Frontal cortex (tissue), 3 donors: ENCODE measurements at regions not wholly inside any gene's neighbourhood (a gene's known extent, or its start where the extent isn't known, plus 50 kb on each side); places are given as distances from the start of the nearest gene placed in this dataset.
"Not testable (repeated sequence)": the region's sequence is repeated elsewhere in the genome, so short reads cannot be mapped to it uniquely, and the experiment has no call there.

Source experiments
- DNase-seq, 2 donors: peaks; one replicate each; pipeline ENCODE4 v3.0.0; 2012; ENCODE audit warnings: low spot score in 2 of 2
- FAIRE-seq: peaks from 2 replicates; lab custom pipeline; 2012; peaks lifted over from hg19 to GRCh38; lab: Jason Lieb, UNC
- donor health status: control.
- donor health status: control.
- donor health status: control.

DNA sequence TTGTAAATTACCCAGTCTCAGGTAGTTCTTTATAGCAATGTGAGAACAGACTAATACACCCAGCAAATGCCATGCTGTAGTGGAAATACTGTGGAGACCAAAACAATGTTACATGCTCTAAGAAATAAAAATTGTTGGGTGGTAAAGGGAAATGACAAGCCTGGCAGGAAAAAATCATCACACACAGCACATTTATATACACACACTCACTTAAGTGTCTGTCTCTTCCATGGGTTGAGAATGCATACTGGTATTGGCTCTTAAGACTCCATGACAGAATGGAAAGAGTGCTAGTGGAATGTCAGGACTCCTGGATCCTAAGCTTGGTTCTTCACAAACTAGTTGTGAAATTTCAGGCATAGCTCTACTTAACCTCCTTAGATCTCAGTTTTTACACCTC, 343.0 kb downstream of the CD83 start:
- DNase-seq = no peak
- no peak for FAIRE-seq

DNA sequence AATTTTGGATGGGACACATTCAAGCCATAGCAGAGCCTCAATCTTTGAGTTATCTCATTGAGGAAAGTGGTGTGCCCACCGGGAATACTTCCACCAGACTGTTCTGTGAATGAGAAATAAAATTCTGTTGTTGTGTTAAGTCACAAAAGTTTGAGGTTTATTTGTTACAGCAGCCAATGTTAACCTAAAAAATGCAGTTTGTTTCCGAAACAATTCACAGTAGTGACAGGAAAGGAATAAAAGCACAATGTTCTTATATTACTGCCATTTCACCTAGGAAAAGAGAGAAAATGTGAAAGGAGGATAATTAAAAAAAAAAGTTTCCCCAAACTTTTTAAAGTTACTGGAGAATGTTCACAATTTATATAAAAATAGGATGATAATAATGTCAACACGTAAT, 344.6 kb downstream of the CD83 start:
- FAIRE-seq (no peak), DNase-seq (no peak)

DNA sequence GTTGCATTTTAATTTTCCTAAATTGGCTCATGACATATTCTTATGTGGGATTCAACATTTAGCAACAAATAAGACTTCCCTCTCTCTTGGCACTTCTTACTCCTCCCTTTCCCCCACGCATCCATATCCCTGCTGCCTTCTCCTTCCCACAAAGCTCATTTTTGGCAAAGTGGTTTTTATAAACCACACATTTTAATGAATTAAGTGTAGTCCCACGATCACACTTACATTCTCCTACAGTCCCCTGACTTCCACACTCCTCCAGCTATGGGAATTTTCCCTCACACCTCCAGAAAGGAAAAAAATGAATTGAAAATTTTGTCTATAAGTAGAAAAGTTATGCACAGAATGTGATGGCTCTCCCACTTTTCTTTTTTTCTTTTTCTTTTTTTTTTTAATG, 345.0 kb downstream of the CD83 start:
- DNase-seq = no peak
- FAIRE-seq = no peak

DNA sequence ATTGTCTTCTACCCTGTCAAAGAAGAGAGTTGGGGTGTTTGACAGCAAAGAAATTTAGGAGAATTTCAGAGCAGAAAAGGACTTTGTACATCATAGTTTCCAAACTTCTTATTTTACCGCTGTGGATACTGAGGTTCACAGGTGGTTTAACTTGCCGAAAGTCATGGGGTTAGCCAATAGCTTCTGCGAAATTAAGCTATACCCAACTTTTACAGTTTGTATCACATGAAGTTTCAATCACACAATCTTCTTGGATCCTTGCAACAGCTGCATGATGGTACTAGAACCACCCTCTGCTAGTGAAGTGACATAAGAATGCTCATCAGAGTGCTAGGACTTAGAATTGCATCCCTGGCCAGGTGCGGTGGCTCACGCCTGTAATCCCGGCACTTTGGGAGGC, 345.5 kb downstream of the CD83 start:
- no peak for FAIRE-seq

DNA sequence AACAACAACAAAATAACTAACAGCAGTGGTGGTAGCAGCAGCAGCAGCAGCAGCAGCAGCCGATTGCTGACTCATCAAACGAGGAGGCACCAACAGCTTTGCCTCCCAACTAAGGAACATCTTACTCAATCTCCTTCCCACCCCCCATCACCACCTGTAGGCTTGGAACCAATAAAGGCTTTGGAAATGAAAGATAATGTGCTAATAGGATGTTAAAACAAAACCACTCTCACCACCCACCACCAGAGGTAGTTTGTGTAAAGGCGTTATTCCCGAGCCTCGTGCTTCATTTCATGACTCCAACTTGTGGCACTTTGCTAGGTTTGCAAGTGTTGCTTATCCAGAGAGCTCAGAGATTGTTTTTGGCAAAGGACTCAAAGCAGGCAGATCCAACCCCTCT, 346.5 kb downstream of the CD83 start:
- DNase-seq (no peak), FAIRE-seq (no peak)

More for the DNA sequence above, 345.5 kb downstream of the CD83 start:
- DNase-seq = no peak

DNA sequence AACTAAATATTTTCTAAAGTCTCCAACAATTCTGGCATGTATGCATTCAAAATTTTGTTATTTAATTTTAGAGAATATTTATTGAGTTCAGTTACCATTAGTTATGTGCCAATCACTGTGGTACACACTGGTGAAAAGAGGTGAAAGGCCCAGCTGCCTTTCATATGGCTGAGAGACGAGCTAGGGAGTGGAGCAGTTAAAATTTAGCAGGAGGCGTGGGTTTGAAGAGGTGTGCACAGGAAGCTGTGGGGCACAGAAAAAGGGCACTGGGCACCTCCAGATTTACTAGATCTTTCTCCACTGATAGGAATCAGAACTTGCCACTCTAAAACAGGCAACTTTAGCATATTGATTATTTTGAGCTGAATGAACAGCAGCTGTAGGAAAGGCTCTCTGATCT, 347.1 kb downstream of the CD83 start:
- DNase-seq (no peak), FAIRE-seq (no peak)

DNA sequence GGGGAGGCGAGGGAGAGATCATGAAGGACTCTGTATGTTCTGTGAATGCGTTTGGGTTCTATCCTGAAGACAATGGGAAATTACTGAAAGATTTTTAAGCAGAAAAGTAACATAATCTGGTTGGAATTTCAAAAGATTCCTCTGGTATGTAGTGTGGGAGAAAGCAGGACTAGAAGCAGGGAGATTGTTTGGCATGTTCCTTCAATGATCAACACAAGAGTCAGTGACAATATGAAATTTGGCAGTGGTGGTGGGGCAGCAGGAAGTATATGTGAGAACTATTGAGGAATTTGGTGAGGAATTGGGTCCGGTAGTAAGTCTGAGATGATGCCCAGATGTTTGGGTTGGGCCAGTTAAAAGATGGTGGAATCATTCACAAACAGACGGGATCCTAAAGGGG, 348.7 kb downstream of the CD83 start:
- DNase-seq (no peak), FAIRE-seq (no peak)

DNA sequence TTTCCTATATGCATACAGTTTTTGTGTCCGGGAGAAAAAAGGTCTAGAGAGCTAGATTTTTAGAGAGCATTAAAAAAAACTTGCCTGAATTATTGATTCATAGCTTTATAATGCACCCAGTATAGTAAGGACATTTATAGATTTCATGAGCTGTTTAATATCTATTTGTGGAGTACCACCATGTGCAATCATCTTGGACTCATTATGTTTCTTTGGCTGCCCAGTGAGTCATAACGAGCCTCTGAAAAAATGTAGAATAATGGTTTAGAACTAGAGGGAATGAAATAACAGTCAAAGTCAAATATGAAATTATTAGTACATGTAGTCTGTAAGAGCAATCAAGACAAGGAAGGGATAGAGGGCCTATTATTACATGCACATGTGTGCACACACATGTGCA, 350.0 kb downstream of the CD83 start:
- no peak for DNase-seq
- FAIRE-seq = no peak

DNA sequence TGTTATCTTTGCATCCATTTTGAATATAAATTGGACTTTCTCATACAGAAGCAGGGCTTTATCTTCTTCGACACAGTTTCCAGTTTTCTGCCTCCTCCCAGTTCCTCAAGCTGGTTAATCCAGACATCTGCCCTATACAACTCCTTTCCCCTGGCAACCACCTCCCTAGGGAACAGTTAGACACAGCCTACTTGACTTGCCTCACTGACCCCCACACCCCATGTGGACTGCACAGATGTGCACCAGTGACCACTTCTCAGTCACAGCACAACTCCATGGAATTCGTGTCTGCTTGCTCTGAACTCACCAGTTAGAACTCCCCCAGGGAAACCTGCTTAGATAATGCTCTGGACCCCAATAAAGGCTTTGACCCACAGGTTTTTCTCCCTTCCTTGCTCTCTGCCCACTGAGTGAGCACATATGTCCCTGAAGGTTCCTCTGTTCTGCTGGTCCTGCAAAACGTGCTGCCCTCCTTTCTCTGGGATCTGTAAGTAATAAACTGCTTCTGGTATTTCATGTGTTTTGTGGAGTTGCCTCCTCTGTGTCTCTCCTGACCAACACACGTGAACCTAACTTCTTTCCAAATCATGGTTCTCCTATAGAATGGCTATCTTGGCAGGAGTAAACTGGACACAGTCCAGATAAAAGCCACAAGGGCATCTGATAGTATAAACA, 351.2 kb downstream of the CD83 start:
- DNase-seq (no peak), FAIRE-seq (no peak)

DNA sequence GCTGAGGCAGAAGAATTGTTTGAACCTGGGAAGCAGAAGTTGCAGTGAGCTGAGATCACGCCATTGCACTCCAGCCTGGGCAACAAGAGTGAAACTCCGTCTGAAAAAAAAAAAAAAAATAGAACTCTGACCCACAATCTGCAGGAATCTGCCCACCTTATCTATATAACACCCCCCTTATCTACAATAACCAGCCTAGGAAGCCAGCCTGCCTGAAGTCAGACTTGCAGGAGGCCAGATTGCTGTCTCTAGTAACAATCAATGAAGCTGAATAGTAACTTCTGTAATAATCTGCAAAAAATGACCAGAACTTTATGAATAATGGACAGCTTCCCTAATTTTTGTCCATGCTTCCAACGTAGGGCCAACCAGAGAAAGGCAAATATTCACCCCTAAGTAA, 352.5 kb downstream of the CD83 start:
- FAIRE-seq (no peak), DNase-seq (no peak)

DNA sequence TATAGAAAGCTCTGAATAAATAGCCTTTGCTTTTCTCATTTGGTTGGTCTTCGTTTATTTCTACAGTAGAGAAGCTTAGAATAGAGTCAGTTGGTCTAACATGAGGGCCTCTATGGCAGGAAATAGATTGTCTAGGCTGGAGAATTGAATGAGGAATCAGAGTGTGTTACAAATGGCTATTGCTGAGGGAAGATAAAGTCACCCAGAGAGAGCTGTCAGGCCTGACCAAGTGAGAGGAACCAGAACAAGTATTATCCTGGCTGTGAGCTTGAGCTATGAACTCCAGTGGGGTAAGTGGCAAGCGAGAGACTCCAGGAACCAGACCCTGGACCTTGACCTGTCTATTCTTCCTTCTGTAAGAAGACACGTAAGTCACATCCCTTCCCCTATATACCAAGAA, 353.1 kb downstream of the CD83 start:
- FAIRE-seq (no peak), DNase-seq (no peak)

DNA sequence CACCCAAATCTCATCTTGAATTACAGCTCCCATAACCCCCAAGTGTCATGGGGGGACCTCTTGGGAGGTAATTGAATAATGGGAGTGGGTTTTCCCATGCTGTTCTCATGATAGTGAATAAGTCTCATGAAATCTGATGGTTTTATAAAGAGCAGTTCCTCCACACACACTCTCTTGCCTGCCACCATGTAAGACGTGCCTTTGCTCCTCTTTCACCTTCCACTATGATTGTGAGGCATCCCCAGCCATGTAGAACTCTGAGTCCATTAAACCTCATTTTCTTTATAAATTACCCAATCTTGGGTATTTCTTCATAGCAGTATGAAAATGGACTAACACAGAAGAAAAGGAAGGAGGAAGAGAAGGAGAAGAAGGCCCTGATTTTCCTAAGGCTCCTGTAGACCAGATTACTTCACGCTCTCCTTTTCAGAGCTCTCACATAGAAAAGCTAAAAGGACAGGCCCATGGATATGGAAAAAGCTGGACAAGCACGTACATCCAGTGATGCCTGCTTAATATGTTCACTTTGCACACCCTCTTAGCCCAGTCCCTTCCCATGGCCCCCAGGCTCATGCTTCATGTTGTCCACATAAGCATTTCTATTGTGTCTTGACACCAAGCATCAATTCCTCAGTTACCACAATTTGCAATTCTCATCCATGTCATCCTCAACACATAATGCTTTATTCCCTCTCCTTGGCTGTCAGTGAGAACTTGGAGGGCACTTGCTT, 354.8 kb downstream of the CD83 start:
- FAIRE-seq = no peak
- no peak for DNase-seq

DNA sequence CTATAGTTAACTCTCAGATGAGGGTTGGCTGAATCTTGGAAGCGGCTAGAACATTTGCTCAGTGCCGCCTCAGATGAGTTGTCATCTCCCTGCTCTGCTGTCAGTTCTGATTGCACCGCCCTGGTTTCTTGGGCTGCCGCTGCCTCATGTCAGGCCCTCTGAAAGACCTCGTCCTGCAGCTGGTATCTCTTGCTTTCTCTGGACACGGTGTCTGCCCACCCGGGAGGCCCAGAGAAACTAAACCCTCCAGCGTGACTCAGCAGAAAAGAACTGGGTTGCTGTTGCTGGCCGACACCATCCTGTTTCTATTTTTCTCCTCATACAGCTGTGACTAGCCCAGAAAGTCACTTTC, 355.4 kb downstream of the CD83 start:
- FAIRE-seq = no peak

DNA sequence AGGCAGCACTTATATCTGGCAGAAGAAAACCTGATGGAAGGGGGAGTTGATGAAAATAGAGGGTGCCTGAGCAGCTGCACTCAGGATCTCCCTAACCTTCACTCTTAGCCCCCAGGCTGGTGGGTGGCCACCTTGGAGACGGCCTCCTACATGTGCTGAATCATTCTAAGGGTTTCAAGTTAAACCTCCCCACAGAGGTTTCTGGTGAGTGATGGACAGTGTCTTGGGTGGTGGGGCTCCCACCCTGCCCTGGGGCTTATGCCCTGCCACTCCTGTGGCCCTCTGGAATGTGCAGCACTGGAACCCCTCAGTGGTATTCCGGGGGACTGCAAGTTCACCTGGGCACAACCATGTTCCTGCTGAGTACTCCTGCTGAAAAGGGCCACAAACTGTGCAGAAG, 357.2 kb downstream of the CD83 start:
- FAIRE-seq = no peak

More for the DNA sequence above, 355.4 kb downstream of the CD83 start:
- DNase-seq = no peak

DNA sequence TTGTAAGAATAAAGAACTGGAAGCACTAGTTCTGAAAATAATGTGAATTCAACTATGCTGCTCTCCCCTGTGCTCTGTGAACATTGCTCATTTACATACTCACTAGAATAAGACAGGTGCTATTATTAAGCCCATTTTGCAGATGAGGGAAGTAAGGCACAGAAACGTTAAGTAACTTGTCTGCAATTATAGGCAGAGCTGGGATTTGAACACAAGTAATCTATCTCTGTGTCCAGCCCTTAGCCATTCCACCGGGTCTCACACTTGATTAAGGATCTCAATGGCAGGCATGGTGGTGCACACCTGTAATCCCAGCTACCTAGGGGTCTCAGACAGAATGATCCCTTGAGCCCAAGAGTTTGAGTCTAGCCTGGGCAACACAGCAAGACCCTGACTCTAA, 357.7 kb downstream of the CD83 start:
- DNase-seq = no peak
- no peak for FAIRE-seq

More for the DNA sequence above, 357.2 kb downstream of the CD83 start:
- no peak for DNase-seq

DNA sequence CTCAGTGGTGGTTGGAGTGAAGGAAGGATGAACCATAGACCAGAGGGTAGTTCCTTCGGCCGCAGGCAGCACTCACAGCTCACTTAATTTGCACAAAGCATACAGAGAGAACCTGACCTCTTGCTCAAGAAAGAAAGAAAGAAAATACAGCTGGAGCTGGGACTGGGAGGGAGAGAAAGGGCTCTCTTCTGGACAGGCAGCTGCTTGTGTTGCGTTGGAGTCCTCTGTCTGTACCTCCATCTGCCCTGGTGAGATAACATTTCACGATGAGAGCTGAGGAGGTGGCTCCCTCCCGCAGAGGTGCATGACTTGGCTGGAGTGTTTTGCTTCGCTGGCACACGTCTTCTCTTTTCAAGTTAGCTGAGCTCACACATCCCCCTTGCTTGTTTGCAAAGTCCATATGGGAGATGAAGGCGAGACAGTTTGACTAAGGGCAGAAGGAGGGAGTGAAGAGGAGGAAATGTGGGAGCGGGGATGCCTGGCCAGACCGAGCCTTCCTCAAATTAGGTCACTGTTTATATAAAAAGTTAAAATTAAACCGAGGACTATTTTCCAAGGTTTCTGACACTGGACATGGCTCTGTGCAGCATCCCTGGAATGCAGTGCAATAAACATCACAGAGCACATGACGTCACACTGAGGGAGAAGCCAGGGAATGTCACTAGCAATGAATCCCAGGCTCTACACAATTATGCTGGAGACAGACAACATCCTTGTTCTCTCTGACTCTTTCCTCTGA, 359.4 kb downstream of the CD83 start:
- FAIRE-seq (no peak), DNase-seq (peak; percentile 8 to 60)

DNA sequence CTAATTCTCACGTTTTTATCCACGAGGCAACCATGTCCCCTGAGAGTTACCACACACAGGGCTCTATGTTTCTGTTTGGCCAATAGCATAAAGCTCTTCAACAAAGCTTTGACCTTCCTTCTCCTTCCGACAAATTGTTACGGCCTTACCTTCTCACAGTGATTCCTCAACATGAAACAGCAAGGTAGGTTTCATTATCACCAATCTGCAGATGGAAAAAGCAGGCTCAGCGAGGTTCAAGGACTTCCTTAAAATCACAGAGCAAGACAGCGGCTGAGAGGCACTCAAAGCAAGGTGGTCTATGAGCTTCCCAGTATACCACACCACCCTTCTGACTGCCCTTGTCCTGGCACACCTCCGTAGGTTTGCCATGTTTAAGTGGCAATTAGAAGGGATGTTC, 360.0 kb downstream of the CD83 start:
- DNase-seq = no peak
- FAIRE-seq = no peak

DNA sequence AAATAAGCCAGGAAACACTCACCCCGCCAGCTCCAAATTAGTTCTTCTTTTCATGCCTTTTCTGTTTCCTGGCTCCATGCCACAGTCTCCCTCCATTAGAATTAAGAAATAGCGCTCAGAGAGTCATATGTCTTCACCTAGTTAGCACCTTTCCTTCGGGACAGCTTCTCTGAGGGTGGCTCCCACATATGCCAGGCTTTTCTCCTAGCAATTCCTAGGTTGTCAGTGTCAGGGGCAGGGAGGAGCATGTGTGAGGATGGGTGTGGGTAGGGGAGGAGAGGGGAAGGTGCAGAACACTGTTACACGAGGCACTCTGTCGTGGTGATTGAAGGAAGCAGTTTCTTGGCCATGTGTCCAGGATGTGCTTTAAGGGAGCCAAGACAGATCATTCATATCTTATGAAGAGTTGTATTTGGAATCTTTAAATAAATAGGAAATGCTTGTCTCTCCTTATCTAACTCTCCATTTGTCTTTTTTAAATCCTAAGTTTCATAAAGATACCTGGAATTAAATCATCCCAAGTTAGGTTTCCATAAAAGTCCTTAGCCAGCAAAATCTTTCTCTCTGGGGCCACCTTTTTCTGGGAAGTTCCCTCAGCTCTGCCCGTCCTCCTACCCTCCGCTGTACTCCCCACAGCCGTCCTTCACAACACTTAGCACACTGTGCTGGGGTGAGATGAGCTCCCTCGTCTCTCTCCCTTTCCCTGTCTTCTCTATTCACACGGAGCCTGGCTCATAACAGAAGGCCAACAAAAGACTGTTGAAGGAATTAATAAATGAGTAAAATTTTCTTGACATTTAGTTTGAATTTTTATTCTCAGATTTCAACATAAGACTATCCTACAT, 361.0 kb downstream of the CD83 start:
- no peak for FAIRE-seq
- DNase-seq = no peak

DNA sequence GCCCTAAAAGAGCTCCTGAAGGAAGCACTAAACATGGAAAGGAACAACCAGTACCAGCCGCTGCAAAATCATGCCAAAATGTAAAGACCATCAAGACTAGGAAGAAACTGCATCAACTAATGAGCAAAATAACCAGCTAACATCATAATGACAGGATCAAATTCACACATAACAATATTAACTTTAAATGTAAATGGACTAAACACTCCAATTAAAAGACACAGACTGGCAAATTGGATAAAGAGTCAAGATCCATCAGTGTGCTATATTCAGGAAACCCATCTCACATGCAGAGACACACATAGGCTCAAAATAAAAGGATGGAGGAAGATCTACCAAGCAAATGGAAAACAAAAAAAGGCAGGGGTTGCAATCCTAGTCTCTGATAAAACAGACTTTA, 364.4 kb downstream of the CD83 start:
- FAIRE-seq, DNase-seq: not testable (repeated sequence)

DNA sequence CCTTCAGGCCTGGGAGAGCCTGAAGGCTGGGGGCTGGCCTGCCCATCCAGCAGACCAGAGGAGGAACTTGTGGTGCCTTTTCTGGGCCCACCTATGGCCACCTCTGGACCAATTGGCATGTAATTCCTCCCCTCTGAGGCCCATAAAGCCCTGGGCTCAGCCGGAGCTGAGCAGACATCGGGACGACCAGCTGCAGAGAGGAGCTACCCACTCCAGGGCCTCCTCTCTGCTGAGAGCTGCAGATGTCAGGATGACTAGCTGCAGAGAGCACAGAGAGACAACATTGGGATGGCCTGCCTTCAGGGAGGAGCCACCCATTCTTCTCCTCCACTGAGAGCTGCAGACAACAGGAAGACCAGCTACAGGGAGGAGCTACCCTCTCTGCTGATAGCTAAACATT, 370.1 kb downstream of the CD83 start:
- FAIRE-seq (no peak), DNase-seq (no peak)
